ENCODE measurements at regions not wholly inside any gene's neighbourhood (a gene's known extent, or its start where the extent isn't known, plus 50 kb on each side); places are given as distances from the start of the nearest gene placed in this dataset.

DNA sequence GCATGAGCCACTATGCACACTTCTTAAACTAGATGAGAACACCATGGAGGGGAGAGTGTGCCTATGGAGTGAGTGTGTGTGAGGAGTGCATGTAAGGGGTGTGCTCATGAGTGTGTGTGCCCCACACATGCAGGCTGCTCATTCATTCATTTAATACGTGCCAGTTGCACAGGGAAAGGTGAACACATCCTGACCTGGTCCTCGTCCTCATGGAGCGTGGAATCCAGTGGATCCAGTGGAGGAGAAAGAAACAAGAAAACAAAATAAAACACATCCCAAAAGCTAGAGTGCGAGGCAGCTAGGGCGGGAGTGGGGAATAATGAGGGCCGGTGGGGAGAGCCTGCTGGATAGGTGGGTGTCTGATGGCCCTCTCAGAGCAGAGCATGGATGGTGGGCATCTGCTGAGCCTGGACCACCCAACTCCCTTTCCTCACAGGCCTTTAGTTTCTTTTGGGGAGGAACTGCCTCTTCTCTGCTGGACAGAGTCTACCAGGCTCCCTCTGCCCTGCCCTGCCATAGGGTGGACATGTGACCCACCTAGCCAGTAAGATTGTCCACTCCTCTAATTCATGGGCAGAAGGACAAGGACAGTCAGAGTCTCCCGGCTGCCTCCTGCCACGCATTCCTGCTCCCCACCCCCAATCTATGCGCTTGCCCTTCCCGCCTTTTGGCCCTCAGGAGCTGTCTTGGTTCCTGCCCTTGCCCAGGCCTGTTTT is 204.3 kb downstream of the RAB11FIP4 start:
- H3K4me3 Mint-ChIP-seq: no peak overlapping the region
- no peaks in the 10 kb centered on the region for H3K4me1 Mint-ChIP-seq
- H3K27me3 Mint-ChIP-seq: peaks cover 6% of the 10 kb centered on the region
- H3K27ac Mint-ChIP-seq: no peak overlapping the region
- no peak for DNase-seq
- CTCF ChIA-PET: no interaction called here
- H3K36me3 Mint-ChIP-seq: no peaks in the 10 kb centered on the region
- H3K9me3 Mint-ChIP-seq: no peaks in the 10 kb centered on the region

- no peaks in the 10 kb centered on the region for H3K9me3 Mint-ChIP-seq
- no peak for DNase-seq
- no peak overlapping the region for H3K4me3 Mint-ChIP-seq
- peaks cover 6% of the 10 kb centered on the region for H3K27me3 Mint-ChIP-seq
- CTCF ChIA-PET: no interaction called here
- H3K27ac Mint-ChIP-seq: no peak overlapping the region
- H3K36me3 Mint-ChIP-seq: no peaks in the 10 kb centered on the region
- no peaks in the 10 kb centered on the region for H3K4me1 Mint-ChIP-seq
Measured at GRCh38 chr17:31595076-31595475, 203.6 kb downstream of the RAB11FIP4 start.

DNA sequence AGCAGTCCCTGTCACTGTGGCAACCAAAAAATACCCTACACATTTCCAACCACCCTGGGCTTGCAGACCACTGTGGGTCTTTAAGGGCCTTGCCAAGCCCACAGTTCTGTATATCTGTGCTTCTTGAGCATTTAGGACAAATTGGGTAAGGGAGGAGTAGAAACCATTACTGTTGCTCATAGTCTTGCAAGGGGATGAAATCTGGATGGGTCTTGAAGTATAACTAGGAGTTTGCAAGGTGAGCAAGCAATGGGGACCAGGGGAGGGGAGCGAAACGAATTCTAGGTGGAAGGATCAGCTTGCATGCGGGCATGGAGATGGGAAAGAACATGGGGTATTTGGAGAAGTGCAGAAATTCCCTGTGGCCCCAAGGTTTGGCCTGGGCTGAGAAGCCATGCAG is 202.9 kb downstream of the RAB11FIP4 start:
- Mint-ChIP-seq H3K36me3 (no peaks in the 10 kb centered on the region), H3K9me3 (no peaks in the 10 kb centered on the region), H3K4me3 (no peak overlapping the region), H3K27me3 (peaks cover 6% of the 10 kb centered on the region), H3K4me1 (no peaks in the 10 kb centered on the region), H3K27ac (no peak overlapping the region)
- no peak for DNase-seq
- CTCF ChIA-PET: interaction anchor here (0.6 kb wide), 1 partner anchor 11 kb away, joined by 3 read pairs; no protein-coding TSS in a partner anchor

GRCh38 chr17:31593806-31594205 is 202.3 kb downstream of the RAB11FIP4 start:
- no peak overlapping the region for H3K4me3 Mint-ChIP-seq
- H3K27me3 Mint-ChIP-seq: peaks cover 6% of the 10 kb centered on the region
- H3K36me3 Mint-ChIP-seq: no peaks in the 10 kb centered on the region
- H3K27ac Mint-ChIP-seq: no peak overlapping the region
- CTCF ChIA-PET: no interaction called here
- H3K9me3 Mint-ChIP-seq: no peaks in the 10 kb centered on the region
- no peaks in the 10 kb centered on the region for H3K4me1 Mint-ChIP-seq
- DNase-seq: no peak

DNA sequence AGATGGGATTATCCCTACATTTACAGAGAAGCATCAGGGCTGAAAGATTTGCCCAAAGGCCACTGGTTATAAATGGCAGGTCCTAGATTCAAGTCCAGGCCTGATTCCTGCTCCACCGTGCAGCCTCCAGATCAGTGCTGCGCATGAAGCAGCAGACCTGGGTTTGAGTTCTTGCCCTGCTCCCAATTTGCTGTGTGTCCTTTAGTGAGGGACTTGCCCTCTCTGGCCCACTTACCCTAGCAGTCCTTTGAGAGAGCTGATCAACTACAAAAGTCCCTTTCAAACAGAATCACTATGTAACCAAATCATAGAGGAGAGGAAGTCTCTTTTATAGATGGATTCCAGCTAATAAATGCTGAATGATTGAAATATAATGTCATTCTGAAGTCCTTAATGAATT is 200.4 kb downstream of the RAB11FIP4 start:
- Mint-ChIP-seq H3K4me1 (no peaks in the 10 kb centered on the region), H3K27ac (no peak overlapping the region), H3K36me3 (no peaks in the 10 kb centered on the region), H3K4me3 (no peak overlapping the region), H3K9me3 (no peaks in the 10 kb centered on the region), H3K27me3 (peaks cover 4% of the 10 kb centered on the region)
- DNase-seq: no peak
- CTCF ChIA-PET: no interaction called here

DNA sequence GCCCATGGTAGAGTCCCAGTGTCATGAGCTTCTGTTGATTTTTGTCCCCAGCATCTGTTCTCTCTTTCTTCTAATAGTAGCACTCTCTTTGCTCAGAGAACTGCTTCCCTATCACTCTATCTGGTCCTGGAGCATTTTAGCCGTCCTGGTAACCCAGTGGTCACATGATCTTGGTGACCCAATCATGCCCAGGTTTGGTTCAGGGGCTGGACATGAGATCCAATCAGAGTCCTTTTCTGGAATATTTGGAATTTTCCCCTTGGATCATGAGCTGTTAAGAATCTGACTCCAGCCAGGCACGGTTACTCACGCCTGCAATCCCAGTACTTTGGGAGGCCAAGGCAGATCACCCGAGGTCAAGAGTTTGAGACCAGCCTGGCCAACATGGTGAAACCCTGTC is 197.0 kb downstream of the RAB11FIP4 start:
- H3K27me3 Mint-ChIP-seq: no peaks in the 10 kb centered on the region
- H3K4me1 Mint-ChIP-seq: no peaks in the 10 kb centered on the region
- H3K4me3 Mint-ChIP-seq: no peak overlapping the region
- no peaks in the 10 kb centered on the region for H3K36me3 Mint-ChIP-seq
- DNase-seq: no peak
- H3K27ac Mint-ChIP-seq: no peak overlapping the region
- no peaks in the 10 kb centered on the region for H3K9me3 Mint-ChIP-seq
- CTCF ChIA-PET: no interaction called here

- no peak overlapping the region for H3K27ac Mint-ChIP-seq
- no peak overlapping the region for H3K4me3 Mint-ChIP-seq
- H3K4me1 Mint-ChIP-seq: no peaks in the 10 kb centered on the region
- no peaks in the 10 kb centered on the region for H3K36me3 Mint-ChIP-seq
- H3K27me3 Mint-ChIP-seq: peaks cover 3% of the 10 kb centered on the region
- CTCF ChIA-PET: no interaction called here
- no peak for DNase-seq
- H3K9me3 Mint-ChIP-seq: no peaks in the 10 kb centered on the region
Measured at GRCh38 chr17:31588034-31588433, 196.6 kb downstream of the RAB11FIP4 start.
